ENCODE measurements at regions not wholly inside any gene's neighbourhood (a gene's known extent, or its start where the extent isn't known, plus 50 kb on each side); places are given as distances from the start of the nearest gene placed in this dataset.
A peak's percentile ranks its signal among the peaks of the same experiment; 100 is the strongest.
"Not testable (repeated sequence)": the region's sequence is repeated elsewhere in the genome, so short reads cannot be mapped to it uniquely, and the experiment has no call there.

DNA sequence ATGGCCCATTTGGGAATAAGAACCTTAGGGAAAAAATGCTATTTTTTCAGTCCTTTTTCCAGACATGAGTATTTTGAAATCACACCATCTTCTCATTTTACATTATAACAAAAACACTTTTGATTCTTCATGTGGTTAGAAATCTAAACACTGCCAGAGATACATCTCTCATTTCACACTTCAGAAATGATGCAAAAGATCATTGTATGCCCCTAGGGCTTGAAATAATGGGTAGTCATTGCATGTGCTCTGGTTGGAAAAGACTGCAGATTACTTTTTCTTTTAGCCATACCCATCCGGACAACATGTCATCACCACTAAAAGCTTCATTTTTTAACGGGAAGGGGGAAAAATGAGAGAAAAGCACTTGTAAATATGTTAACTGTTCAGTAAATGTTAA is 1152.2 kb upstream of the ADGRL4 start:
- TF ChIP-seq, protein P1, sequence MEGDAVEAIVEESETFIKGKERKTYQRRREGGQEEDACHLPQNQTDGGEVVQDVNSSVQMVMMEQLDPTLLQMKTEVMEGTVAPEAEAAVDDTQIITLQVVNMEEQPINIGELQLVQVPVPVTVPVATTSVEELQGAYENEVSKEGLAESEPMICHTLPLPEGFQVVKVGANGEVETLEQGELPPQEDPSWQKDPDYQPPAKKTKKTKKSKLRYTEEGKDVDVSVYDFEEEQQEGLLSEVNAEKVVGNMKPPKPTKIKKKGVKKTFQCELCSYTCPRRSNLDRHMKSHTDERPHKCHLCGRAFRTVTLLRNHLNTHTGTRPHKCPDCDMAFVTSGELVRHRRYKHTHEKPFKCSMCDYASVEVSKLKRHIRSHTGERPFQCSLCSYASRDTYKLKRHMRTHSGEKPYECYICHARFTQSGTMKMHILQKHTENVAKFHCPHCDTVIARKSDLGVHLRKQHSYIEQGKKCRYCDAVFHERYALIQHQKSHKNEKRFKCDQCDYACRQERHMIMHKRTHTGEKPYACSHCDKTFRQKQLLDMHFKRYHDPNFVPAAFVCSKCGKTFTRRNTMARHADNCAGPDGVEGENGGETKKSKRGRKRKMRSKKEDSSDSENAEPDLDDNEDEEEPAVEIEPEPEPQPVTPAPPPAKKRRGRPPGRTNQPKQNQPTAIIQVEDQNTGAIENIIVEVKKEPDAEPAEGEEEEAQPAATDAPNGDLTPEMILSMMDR (IDR thresholded peaks at IDR 0.05): no peak
- TF ChIP-seq ZFX (IDR thresholded peaks at IDR 0.05; ENCODE audit: borderline replicate concordance): no peak
- no peak overlapping the region for H3K27ac ChIP-seq

DNA sequence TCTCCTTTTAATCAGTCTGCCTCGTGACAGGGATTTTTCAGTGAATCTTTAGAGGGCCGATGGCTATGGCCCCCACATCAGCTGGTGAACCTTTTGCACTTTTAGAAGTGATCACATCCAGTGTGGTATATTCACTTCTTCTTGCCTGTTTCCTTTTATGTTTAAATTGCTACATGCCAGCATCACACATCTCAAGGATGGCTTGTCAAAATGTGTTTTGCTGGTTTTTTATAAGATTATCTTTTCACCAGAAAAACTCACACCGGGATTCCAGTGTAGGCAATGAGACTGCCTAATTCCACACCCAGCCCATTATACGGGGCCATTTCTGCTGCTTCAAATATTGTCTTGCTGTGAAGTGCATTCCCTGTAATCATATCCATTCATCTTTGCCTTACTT is 1151.7 kb upstream of the ADGRL4 start:
- H3K27ac ChIP-seq: no peak overlapping the region
- no peak for TF ChIP-seq ZFX (IDR thresholded peaks at IDR 0.05; ENCODE audit: borderline replicate concordance)
- TF ChIP-seq, protein P1 (IDR thresholded peaks at IDR 0.05): no peak

DNA sequence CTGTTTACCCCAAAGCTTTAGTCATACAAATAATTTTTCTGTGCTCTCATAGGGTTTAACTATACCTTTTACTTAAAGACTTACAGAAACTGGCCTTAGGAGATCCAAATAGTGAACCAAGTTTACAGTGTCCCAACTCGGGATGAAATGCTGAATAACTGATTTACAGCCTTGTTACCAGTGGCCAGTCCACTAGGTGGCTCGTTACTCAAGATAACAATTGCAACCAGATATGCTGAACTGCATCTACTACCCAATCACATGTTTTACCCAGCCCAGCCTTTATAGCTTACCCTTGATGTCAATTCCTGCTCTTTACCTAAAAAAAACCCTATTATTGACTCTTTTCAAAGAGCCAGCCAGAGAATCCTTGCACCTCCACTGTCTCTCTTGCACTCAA is 1148.8 kb upstream of the ADGRL4 start:
- no peak overlapping the region for H3K27ac ChIP-seq
- TF ChIP-seq, protein P1 (IDR thresholded peaks at IDR 0.05): peak; percentile 48
- TF ChIP-seq ZFX (IDR thresholded peaks at IDR 0.05; ENCODE audit: borderline replicate concordance): no peak

DNA sequence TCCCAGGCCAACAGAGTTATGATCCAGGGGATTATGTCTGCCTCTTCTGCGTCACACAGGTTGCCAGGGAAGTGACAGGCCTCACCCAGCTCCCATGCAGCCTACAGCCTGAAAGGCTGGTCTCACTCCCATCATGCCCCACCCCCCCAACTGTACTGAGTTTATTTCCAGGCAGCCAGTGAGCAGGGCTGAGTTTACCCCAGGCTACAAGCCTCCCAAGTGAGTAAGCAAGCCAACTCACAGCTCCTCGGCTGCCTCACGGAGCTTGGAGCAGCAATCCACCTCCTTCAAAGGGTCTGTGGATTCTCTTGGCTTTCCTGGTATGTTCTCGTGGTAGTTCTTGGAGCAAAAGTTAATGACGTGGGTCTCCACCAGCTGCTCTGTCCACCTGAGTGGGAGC is 1147.6 kb upstream of the ADGRL4 start:
- H3K27ac ChIP-seq: no peak overlapping the region
- TF ChIP-seq, protein P1 (IDR thresholded peaks at IDR 0.05): no peak
- TF ChIP-seq ZFX (IDR thresholded peaks at IDR 0.05; ENCODE audit: borderline replicate concordance): no peak

DNA sequence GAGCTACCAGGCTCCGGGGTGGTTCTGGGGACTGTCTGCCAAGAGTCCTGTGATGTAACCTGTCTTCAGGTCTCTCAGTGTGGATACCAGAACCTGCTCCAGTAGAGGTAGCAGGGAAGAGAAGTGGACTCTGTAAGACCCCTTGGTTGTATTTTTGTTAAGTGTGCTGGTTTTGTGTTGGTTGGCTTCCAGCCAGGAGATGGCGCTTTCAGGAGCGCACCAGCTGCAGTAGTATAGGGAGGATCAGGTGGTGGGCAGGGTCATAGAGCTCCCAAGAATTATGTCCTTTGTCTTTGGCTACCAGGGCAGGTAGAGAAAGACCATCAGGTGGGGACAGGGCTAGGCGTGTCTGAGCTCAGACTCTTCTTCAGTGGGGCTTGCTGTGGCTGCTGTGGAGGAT is 1147.2 kb upstream of the ADGRL4 start:
- TF ChIP-seq ZFX (IDR thresholded peaks at IDR 0.05; ENCODE audit: borderline replicate concordance): no peak
- TF ChIP-seq, protein P1 (IDR thresholded peaks at IDR 0.05): no peak
- H3K27ac ChIP-seq: no peak overlapping the region

DNA sequence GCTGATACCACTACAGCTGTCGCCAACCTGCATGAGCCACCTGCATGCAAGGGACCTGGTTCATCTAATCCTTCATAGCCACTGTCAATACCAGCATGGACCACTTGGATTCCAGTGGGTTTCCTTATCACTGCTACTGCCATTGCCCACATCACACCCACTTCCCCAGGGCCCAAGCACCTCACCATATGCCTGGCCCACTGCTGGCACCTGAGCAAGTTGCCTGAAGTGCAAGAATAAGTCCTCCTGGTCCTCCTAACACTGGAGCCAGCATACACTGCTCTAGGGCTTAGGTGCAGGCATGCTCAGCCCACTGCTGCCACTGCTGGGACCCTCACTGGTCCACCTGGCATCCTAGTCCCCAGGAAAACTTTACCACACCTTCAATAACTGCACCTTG is 1136.8 kb upstream of the ADGRL4 start:
- TF ChIP-seq ZFX (IDR thresholded peaks at IDR 0.05; ENCODE audit: borderline replicate concordance): no peak
- no peak overlapping the region for H3K27ac ChIP-seq

DNA sequence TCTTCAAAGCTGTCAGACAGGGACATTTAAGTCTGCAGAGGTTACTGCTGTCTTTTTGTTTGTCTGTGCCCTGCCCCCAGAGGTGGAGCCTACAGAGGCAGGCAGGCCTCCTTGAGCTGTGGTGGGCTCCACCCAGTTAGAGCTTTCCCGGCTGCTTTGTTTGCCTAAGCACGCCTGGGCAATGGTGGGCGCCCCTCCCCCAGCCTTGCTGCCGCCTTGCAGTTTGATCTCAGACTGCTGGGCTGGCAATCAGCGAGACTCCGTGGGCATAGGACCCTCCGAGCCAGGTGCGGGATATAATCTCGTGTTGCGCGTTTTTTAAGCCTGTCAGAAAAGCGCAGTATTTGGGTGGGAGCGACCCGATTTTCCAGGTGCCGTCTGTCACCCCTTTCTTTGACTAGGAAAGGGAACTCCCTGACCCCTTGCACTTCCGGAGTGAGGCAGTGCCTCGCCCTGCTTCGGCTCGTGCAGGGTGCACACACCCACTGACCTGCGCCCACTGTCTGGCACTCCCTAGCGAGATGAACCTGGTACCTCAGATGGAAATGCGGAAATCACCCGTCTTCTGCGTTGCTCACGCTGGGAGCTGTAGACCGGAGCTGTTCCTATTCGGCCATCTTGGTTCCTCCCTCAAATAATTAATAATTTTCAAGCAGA is 1131.5 kb upstream of the ADGRL4 start:
- not testable (repeated sequence) for H3K27ac ChIP-seq

DNA sequence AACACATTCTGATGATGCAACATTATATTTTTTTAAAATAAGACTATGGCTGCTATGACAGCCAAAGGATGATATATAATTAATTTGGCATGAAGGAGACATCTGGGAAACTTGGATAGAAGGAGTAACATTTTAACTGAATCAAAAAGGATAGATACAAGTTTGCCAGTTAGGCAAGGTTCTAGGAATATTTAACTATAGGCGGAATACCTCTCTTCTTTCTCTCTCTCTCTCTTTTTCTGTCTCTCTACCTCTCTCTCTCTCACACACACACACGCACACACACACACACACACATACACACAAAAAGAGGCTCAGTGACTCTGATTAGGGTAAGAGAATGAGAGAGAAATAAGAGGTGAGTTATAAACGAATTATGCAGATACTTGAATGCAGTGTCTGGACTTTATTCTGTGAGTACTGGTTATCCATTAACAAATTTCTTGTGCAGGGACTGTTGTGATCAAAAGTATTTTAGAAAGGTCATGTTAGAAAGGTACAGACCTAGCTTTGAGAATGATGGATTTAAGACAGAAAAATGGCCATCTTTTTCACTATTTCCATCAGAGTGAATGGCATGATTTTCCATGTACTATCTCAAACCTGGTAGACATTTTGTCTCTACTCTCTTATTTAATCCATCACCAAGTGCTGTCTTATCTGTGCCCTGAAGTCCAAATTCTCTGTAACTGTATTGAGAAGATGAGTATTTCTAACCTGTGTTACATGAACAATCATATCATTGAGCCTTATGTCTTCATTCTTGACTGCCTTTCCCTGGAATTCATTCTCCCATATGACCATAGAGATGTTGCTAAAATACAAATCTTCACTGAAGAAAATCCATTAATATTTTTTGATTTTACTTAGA is 1106.9 kb upstream of the ADGRL4 start:
- no peak for TF ChIP-seq ZFX (IDR thresholded peaks at IDR 0.05; ENCODE audit: borderline replicate concordance)
- TF ChIP-seq, protein P1 (IDR thresholded peaks at IDR 0.05): no peak
- H3K27ac ChIP-seq: no peak overlapping the region
